SK-N-SH treated with all-trans-retinoic acid at 6 μM for 48 hours (cell line): ENCODE measurements at regions not wholly inside any gene's neighbourhood (a gene's known extent, or its start where the extent isn't known, plus 50 kb on each side); places are given as distances from the start of the nearest gene placed in this dataset.

Experiments
- ATAC-seq: fragments of 200-7000 bp; cut with Tn5 transposase; 3 replicates; pipeline ENCODE4 v1.9.1; 2020; ENCODE audit warnings: mild to moderate bottlenecking, moderate library complexity
- ARNTL ChIP-seq: fragments of 450-650 bp; formaldehyde crosslinking; IDR thresholded peaks from 2 replicates; pipeline ENCODE4 v1.5.0; 2020; ENCODE audit warnings: low read depth, mild to moderate bottlenecking, moderate library complexity, borderline replicate concordance
- BACH2 ChIP-seq: fragments of 250-450 bp; sonication (Bioruptor Pico); IDR thresholded peaks from 2 replicates; pipeline ENCODE4 v1.9.0; 2021; ENCODE audit warnings: mild to moderate bottlenecking, borderline replicate concordance
- ESRRG ChIP-seq: fragments of 250-450 bp; sonication (Bioruptor Pico); IDR thresholded peaks from 2 replicates; pipeline ENCODE4 v1.6.1; 2021; ENCODE audit warnings: mild to moderate bottlenecking
- GLIS3 ChIP-seq: fragments of 250-450 bp; sonication (Bioruptor Pico); IDR thresholded peaks from 2 replicates; pipeline ENCODE4 v1.5.0; 2020; ENCODE audit warnings: mild to moderate bottlenecking, moderate library complexity
- ISL1 ChIP-seq: fragments of 250-450 bp; sonication (Bioruptor Pico); IDR thresholded peaks from 2 replicates; pipeline ENCODE4 v2.1.2; 2022; ENCODE audit warnings: mild to moderate bottlenecking, moderate library complexity
- OSR1 ChIP-seq: fragments of 250-450 bp; sonication (Bioruptor Pico); IDR thresholded peaks from 2 replicates; pipeline ENCODE4 v1.8.0; 2022; ENCODE audit warnings: moderate library complexity, mild to moderate bottlenecking, inconsistent platforms
- PPARA ChIP-seq: fragments of 250-450 bp; sonication (Bioruptor Pico); IDR thresholded peaks from 2 replicates; pipeline ENCODE4 v1.5.0; 2020; ENCODE audit warnings: mild to moderate bottlenecking, borderline replicate concordance
- RARB ChIP-seq: fragments of 250-450 bp; sonication (Bioruptor Pico); IDR thresholded peaks from 2 replicates; pipeline ENCODE4 v1.8.0; 2021; ENCODE audit warnings: mild to moderate bottlenecking, moderate library complexity
- SNAI2 ChIP-seq: fragments of 250-450 bp; sonication (Bioruptor Pico); IDR thresholded peaks from 2 replicates; pipeline ENCODE4 v1.5.0; 2020; ENCODE audit warnings: mild to moderate bottlenecking, moderate library complexity
- TCF4 ChIP-seq: fragments of 250-450 bp; sonication (Bioruptor Pico); IDR thresholded peaks from 2 replicates; pipeline ENCODE4 v1.8.0; 2021; ENCODE audit warnings: mild to moderate bottlenecking, moderate library complexity, borderline replicate concordance
- TOX ChIP-seq: fragments of 250-450 bp; sonication (Bioruptor Pico); IDR thresholded peaks from 2 replicates; pipeline ENCODE4 v1.8.0; 2021; ENCODE audit warnings: mild to moderate bottlenecking, moderate library complexity, borderline replicate concordance
- ZFP3 ChIP-seq: fragments of 250-450 bp; sonication (Bioruptor Pico); IDR thresholded peaks from 2 replicates; pipeline ENCODE4 v1.5.0; 2020; ENCODE audit warnings: mild to moderate bottlenecking, moderate library complexity
- ZFP30 ChIP-seq: fragments of 450-650 bp; formaldehyde crosslinking; IDR thresholded peaks from 2 replicates; pipeline ENCODE4 v1.5.0; 2022; ENCODE audit warnings: mild to moderate bottlenecking, moderate library complexity
- ZNF565 ChIP-seq: fragments of 450-650 bp; formaldehyde crosslinking; conservative IDR thresholded peaks from 2 replicates; pipeline ENCODE4 v1.5.0; 2020; ENCODE audit warnings: low read depth, mild to moderate bottlenecking, moderate library complexity
- ZNF8 ChIP-seq: fragments of 450-650 bp; formaldehyde crosslinking; IDR thresholded peaks from 2 replicates; pipeline ENCODE4 v1.5.0; 2020; ENCODE audit warnings: mild to moderate bottlenecking, moderate library complexity
- TF ChIP-seq, protein P1 (sequence below): fragments of 250-450 bp; sonication (Bioruptor Pico); IDR thresholded peaks from 2 replicates; pipeline ENCODE4 v1.5.1; 2021; ENCODE audit warnings: mild to moderate bottlenecking, moderate library complexity
- TF ChIP-seq, protein P2 (sequence below): fragments of 250-450 bp; sonication (Bioruptor Pico); IDR thresholded peaks from 2 replicates; pipeline ENCODE4 v1.5.1; 2020; ENCODE audit warnings: low read depth, mild to moderate bottlenecking, moderate library complexity
- TF ChIP-seq, protein P3 (sequence below): fragments of 250-450 bp; sonication (Bioruptor Pico); IDR thresholded peaks from 2 replicates; pipeline ENCODE4 v1.5.0; 2020; ENCODE audit warnings: mild to moderate bottlenecking, moderate library complexity
- TF ChIP-seq, protein P4 (sequence below): fragments of 250-450 bp; sonication (Bioruptor Pico); IDR thresholded peaks from 2 replicates; pipeline ENCODE4 v1.8.0; 2020; ENCODE audit warnings: mild to moderate bottlenecking, moderate library complexity, borderline replicate concordance
- TF ChIP-seq, protein P5 (sequence below): fragments of 250-450 bp; sonication (Bioruptor Pico); IDR thresholded peaks from 2 replicates; pipeline ENCODE4 v1.8.0; 2021; ENCODE audit warnings: low read depth, mild to moderate bottlenecking, moderate library complexity, borderline replicate concordance

DNA sequence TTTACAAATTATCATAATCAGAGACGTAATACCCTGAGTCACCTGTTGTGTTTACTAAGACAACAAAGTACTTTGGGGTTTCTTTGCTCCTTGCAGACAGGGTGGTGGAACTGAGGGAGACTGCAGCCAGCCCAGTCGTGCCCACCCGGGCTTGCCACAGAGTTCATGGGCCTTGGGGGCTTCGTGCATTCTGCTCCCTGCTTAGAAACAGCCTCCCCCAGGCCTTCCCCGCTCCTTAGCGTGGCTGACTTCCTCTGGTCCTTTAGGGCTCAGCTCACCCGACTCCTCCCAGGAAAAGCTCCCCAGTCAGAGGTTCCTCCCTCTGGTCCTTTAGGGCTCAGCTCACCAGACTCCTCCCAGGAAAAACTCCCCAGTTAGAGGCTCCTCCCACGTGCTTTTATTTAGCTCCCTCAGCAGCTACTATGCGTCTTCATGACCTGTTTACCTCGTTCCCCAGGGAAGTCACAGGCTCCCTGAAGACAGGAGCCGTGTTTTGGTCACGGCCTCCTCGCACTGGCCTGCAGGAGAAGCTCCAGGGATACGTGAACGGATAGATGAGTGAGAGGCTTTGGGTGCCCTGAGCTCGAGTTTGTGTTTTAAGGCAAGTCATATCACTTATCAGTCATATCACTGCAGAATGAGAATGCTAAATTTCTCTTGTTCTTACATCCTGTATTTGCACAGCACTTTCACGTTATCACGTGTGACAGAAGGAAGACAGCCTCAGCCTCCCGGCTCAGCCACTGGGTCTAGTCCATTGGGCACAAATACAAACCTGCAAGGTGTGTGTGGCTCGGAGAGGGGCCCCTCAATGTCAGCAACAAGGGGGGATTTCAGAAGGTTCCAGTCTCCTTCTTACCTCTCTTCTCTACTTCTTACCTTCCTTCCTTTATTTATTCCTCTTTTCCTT, 52.7 kb upstream of the VIPR2 start:
- TF ChIP-seq, protein P1, sequence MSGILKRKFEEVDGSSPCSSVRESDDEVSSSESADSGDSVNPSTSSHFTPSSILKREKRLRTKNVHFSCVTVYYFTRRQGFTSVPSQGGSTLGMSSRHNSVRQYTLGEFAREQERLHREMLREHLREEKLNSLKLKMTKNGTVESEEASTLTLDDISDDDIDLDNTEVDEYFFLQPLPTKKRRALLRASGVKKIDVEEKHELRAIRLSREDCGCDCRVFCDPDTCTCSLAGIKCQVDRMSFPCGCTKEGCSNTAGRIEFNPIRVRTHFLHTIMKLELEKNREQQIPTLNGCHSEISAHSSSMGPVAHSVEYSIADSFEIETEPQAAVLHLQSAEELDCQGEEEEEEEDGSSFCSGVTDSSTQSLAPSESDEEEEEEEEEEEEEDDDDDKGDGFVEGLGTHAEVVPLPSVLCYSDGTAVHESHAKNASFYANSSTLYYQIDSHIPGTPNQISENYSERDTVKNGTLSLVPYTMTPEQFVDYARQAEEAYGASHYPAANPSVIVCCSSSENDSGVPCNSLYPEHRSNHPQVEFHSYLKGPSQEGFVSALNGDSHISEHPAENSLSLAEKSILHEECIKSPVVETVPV (CRISPR knock-in tag), result no peak
- TF ChIP-seq, protein P2, sequence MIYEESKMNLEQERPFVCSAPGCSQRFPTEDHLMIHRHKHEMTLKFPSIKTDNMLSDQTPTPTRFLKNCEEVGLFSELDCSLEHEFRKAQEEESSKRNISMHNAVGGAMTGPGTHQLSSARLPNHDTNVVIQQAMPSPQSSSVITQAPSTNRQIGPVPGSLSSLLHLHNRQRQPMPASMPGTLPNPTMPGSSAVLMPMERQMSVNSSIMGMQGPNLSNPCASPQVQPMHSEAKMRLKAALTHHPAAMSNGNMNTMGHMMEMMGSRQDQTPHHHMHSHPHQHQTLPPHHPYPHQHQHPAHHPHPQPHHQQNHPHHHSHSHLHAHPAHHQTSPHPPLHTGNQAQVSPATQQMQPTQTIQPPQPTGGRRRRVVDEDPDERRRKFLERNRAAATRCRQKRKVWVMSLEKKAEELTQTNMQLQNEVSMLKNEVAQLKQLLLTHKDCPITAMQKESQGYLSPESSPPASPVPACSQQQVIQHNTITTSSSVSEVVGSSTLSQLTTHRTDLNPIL, result no peak
- TF ChIP-seq SNAI2 (CRISPR knock-in tag) (no peak), ESRRG (no peak), BACH2 (CRISPR knock-in tag) (no peak), ISL1 (CRISPR knock-in tag) (no peak), ZFP3 (CRISPR knock-in tag) (no peak), PPARA (no peak), RARB (CRISPR knock-in tag) (no peak), GLIS3 (CRISPR knock-in tag) (no peak), TOX (CRISPR knock-in tag) (no peak), ARNTL (CRISPR knock-in tag) (no peak), ZFP30 (CRISPR knock-in tag) (no peak), TCF4 (CRISPR knock-in tag) (no peak), OSR1 (CRISPR knock-in tag) (no peak)
- TF ChIP-seq, protein P3, sequence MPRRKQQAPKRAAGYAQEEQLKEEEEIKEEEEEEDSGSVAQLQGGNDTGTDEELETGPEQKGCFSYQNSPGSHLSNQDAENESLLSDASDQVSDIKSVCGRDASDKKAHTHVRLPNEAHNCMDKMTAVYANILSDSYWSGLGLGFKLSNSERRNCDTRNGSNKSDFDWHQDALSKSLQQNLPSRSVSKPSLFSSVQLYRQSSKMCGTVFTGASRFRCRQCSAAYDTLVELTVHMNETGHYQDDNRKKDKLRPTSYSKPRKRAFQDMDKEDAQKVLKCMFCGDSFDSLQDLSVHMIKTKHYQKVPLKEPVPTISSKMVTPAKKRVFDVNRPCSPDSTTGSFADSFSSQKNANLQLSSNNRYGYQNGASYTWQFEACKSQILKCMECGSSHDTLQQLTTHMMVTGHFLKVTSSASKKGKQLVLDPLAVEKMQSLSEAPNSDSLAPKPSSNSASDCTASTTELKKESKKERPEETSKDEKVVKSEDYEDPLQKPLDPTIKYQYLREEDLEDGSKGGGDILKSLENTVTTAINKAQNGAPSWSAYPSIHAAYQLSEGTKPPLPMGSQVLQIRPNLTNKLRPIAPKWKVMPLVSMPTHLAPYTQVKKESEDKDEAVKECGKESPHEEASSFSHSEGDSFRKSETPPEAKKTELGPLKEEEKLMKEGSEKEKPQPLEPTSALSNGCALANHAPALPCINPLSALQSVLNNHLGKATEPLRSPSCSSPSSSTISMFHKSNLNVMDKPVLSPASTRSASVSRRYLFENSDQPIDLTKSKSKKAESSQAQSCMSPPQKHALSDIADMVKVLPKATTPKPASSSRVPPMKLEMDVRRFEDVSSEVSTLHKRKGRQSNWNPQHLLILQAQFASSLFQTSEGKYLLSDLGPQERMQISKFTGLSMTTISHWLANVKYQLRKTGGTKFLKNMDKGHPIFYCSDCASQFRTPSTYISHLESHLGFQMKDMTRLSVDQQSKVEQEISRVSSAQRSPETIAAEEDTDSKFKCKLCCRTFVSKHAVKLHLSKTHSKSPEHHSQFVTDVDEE, result no peak
- TF ChIP-seq, protein P4, sequence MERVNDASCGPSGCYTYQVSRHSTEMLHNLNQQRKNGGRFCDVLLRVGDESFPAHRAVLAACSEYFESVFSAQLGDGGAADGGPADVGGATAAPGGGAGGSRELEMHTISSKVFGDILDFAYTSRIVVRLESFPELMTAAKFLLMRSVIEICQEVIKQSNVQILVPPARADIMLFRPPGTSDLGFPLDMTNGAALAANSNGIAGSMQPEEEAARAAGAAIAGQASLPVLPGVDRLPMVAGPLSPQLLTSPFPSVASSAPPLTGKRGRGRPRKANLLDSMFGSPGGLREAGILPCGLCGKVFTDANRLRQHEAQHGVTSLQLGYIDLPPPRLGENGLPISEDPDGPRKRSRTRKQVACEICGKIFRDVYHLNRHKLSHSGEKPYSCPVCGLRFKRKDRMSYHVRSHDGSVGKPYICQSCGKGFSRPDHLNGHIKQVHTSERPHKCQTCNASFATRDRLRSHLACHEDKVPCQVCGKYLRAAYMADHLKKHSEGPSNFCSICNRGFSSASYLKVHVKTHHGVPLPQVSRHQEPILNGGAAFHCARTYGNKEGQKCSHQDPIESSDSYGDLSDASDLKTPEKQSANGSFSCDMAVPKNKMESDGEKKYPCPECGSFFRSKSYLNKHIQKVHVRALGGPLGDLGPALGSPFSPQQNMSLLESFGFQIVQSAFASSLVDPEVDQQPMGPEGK (CRISPR knock-in tag), result no peak
- TF ChIP-seq, protein P5, sequence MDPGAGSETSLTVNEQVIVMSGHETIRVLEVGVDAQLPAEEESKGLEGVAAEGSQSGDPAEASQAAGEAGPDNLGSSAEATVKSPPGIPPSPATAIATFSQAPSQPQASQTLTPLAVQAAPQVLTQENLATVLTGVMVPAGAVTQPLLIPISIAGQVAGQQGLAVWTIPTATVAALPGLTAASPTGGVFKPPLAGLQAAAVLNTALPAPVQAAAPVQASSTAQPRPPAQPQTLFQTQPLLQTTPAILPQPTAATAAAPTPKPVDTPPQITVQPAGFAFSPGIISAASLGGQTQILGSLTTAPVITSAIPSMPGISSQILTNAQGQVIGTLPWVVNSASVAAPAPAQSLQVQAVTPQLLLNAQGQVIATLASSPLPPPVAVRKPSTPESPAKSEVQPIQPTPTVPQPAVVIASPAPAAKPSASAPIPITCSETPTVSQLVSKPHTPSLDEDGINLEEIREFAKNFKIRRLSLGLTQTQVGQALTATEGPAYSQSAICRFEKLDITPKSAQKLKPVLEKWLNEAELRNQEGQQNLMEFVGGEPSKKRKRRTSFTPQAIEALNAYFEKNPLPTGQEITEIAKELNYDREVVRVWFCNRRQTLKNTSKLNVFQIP (CRISPR knock-in tag), result no peak
- ATAC-seq, result no peak

DNA sequence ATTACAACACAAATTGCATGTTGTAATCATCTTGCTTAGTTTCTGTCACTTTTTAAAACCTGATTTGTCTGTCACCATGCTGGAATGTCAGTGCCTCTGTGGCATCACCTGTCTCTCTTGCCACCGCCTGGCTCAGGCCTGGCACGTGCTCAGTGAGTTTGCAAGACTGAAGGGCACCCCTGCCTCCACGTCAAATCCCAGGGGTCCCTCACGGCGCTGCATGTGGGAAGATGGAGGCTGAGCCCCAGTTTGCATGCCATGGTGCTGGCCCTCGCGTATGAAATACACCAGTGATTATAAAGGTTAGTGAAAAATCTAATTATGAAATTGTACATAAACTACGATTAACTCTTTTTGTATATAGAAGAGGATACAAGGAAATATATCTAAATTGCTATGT, 51.9 kb upstream of the VIPR2 start:
- TF ChIP-seq ZNF565, result no peak
- TF ChIP-seq, protein P5 (CRISPR knock-in tag), result no peak
- TF ChIP-seq, protein P1 (CRISPR knock-in tag), result no peak
- TF ChIP-seq ZNF8 (CRISPR knock-in tag), result no peak
- TF ChIP-seq, protein P2, result no peak
- TF ChIP-seq, protein P3, result no peak
- TF ChIP-seq, all 23 proteins: peak for 0
- ATAC-seq, result no peak
